ENCODE measurements at regions not wholly inside any gene's neighbourhood (a gene's known extent, or its start where the extent isn't known, plus 50 kb on each side); places are given as distances from the start of the nearest gene placed in this dataset.

DNA sequence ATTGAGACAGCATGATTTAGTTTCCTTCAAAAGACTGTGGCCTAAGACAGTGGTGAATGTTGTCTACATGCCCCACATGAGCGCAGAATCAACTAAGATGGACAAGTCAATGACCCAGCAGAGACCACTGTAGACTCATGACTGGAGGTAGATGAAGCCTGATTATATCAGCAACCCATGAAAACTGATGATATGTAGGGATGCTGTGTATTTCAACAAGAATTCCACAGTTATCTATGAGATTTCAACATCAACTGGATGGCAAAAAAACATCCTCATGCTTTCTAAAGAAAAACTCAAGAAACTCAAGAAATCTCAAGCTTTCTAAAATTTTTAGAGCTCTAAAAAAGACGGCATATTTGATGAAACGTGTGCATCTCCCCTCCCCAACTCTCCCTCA is 413.9 kb upstream of the LYPLAL1 start:
- no peaks in the 10 kb centered on the region for H3K9me3 Mint-ChIP-seq (ENCODE audit: unreplicated experiment)
- no peaks in the 10 kb centered on the region for H3K4me1 Mint-ChIP-seq (ENCODE audit: insufficient read depth, unreplicated experiment)
- no peaks in the 10 kb centered on the region for H3K36me3 Mint-ChIP-seq (ENCODE audit: insufficient read depth, unreplicated experiment)
- CTCF ChIA-PET: interaction anchor here (1.1 kb wide), 1 partner anchor 18 kb away, joined by 5 read pairs; no protein-coding TSS in a partner anchor
- H3K27ac Mint-ChIP-seq (ENCODE audit: low read depth, unreplicated experiment): no peak overlapping the region
- H3K27me3 Mint-ChIP-seq (ENCODE audit: insufficient read depth, unreplicated experiment): no peaks in the 10 kb centered on the region
- POLR2A ChIA-PET: no interaction called here
- DNase-seq (ENCODE audit: unreplicated experiment): no peak
- no TSS peak for BruUV-seq (replicated peaks)
- intact Hi-C loops (cut with micrococcal nuclease): no loop called here
- no peak overlapping the region for H3K4me3 Mint-ChIP-seq (ENCODE audit: unreplicated experiment)
- TF ChIP-seq, protein P1, sequence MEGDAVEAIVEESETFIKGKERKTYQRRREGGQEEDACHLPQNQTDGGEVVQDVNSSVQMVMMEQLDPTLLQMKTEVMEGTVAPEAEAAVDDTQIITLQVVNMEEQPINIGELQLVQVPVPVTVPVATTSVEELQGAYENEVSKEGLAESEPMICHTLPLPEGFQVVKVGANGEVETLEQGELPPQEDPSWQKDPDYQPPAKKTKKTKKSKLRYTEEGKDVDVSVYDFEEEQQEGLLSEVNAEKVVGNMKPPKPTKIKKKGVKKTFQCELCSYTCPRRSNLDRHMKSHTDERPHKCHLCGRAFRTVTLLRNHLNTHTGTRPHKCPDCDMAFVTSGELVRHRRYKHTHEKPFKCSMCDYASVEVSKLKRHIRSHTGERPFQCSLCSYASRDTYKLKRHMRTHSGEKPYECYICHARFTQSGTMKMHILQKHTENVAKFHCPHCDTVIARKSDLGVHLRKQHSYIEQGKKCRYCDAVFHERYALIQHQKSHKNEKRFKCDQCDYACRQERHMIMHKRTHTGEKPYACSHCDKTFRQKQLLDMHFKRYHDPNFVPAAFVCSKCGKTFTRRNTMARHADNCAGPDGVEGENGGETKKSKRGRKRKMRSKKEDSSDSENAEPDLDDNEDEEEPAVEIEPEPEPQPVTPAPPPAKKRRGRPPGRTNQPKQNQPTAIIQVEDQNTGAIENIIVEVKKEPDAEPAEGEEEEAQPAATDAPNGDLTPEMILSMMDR (IDR thresholded peaks at IDR 0.05; ENCODE audit: unreplicated experiment): no peak

- CTCF ChIA-PET: interaction anchor here (0.6 kb wide), 1 partner anchor 386 kb away, joined by 3 read pairs; no protein-coding TSS in a partner anchor
- Mint-ChIP-seq H3K27me3 (ENCODE audit: insufficient read depth, unreplicated experiment) (no peaks in the 10 kb centered on the region), H3K9me3 (ENCODE audit: unreplicated experiment) (no peaks in the 10 kb centered on the region), H3K36me3 (ENCODE audit: insufficient read depth, unreplicated experiment) (no peaks in the 10 kb centered on the region), H3K4me3 (ENCODE audit: unreplicated experiment) (no peak overlapping the region), H3K27ac (ENCODE audit: low read depth, unreplicated experiment) (no peak overlapping the region), H3K4me1 (ENCODE audit: insufficient read depth, unreplicated experiment) (no peaks in the 10 kb centered on the region)
- intact Hi-C loops (cut with micrococcal nuclease): no loop called here
- no peak for DNase-seq (ENCODE audit: unreplicated experiment)
- TF ChIP-seq, protein P1 (IDR thresholded peaks at IDR 0.05; ENCODE audit: unreplicated experiment): no peak
- BruUV-seq (replicated peaks): no TSS peak
- POLR2A ChIA-PET: interaction anchor here (1.1 kb wide), 1 partner anchor 19 kb away, joined by 5 read pairs; no protein-coding TSS in a partner anchor
These were observed 412.8 kb upstream of the LYPLAL1 start for GRCh38 chr1:218760601-218761570.

DNA sequence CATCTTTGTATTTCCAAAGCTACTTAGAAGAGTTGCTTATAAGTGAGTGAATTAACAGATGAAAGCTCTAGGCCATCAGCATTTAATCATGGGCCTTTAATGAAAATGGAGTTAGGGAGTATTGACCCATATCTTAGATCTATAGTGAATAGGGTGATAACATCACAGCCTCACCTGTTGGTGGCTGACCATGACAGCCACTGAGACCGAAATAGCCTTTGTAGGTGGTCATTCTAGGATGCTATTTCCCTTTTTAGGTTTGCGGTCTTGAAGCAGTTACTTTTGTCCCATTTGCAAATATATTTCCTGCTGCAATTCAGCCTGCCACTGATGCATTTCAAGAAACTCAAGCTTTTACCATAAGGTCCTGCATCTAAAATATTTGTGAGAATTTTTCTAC is 410.1 kb upstream of the LYPLAL1 start:
- CTCF ChIA-PET: interaction anchor here (0.6 to 1.9 kb wide), 3 partner anchors 12 to 23 kb away, joined by 3 to 4 read pairs (median 4); no protein-coding TSS in a partner anchor
- intact Hi-C loops (cut with micrococcal nuclease): no loop called here

GRCh38 chr1:218765753-218766152 is 407.9 kb upstream of the LYPLAL1 start:
- Mint-ChIP-seq H3K36me3 (ENCODE audit: insufficient read depth, unreplicated experiment) (no peaks in the 10 kb centered on the region), H3K27me3 (ENCODE audit: insufficient read depth, unreplicated experiment) (no peaks in the 10 kb centered on the region), H3K4me1 (ENCODE audit: insufficient read depth, unreplicated experiment) (no peaks in the 10 kb centered on the region), H3K9me3 (ENCODE audit: unreplicated experiment) (no peaks in the 10 kb centered on the region), H3K4me3 (ENCODE audit: unreplicated experiment) (no peak overlapping the region), H3K27ac (ENCODE audit: low read depth, unreplicated experiment) (no peak overlapping the region)
- POLR2A ChIA-PET: no interaction called here
- CTCF ChIA-PET: interaction anchor here (1.3 kb wide), 1 partner anchor 13 kb away, joined by 5 read pairs; no protein-coding TSS in a partner anchor
- intact Hi-C loops (cut with micrococcal nuclease): no loop called here
- TF ChIP-seq, protein P1 (IDR thresholded peaks at IDR 0.05; ENCODE audit: unreplicated experiment): no peak
- no peak for DNase-seq (ENCODE audit: unreplicated experiment)
- BruUV-seq (replicated peaks): no TSS peak

More for the DNA sequence above, 410.1 kb upstream of the LYPLAL1 start:
- Mint-ChIP-seq H3K27me3 (ENCODE audit: insufficient read depth, unreplicated experiment) (no peaks in the 10 kb centered on the region), H3K4me3 (ENCODE audit: unreplicated experiment) (no peak overlapping the region), H3K27ac (ENCODE audit: low read depth, unreplicated experiment) (no peak overlapping the region), H3K4me1 (ENCODE audit: insufficient read depth, unreplicated experiment) (no peaks in the 10 kb centered on the region), H3K36me3 (ENCODE audit: insufficient read depth, unreplicated experiment) (no peaks in the 10 kb centered on the region), H3K9me3 (ENCODE audit: unreplicated experiment) (no peaks in the 10 kb centered on the region)
- no peak for DNase-seq (ENCODE audit: unreplicated experiment)
- TF ChIP-seq, protein P1 (IDR thresholded peaks at IDR 0.05; ENCODE audit: unreplicated experiment): no peak
- POLR2A ChIA-PET: no interaction called here
- BruUV-seq (replicated peaks): no TSS peak
